HL-60 (cell line): ENCODE measurements at regions not wholly inside any gene's neighbourhood (a gene's known extent, or its start where the extent isn't known, plus 50 kb on each side); places are given as distances from the start of the nearest gene placed in this dataset.

Source experiments
- GABPA ChIP-seq: IDR thresholded peaks from 2 replicates; pipeline ENCODE4 v1.6.1; 2012; ENCODE audit warnings: low read depth
- POLR2AphosphoS5 ChIP-seq: IDR thresholded peaks from 2 replicates; pipeline ENCODE4 v1.6.1; 2012; ENCODE audit warnings: low read depth
- SPI1 ChIP-seq: IDR thresholded peaks from 2 replicates; pipeline ENCODE4 v1.6.1; 2012; ENCODE audit warnings: low read depth, mild to moderate bottlenecking, borderline replicate concordance
- TF ChIP-seq, protein P1 (sequence below): IDR thresholded peaks from one replicate; pipeline ENCODE4 v1.5.1; 2011; ENCODE audit warnings: low read length, control low read depth, inconsistent platforms; ENCODE audit not compliant: insufficient read depth
- TF ChIP-seq, protein P2 (sequence below): IDR thresholded peaks from 2 replicates; pipeline ENCODE4 v1.6.1; 2012; ENCODE audit warnings: low read depth; ENCODE audit not compliant: insufficient replicate concordance

DNA sequence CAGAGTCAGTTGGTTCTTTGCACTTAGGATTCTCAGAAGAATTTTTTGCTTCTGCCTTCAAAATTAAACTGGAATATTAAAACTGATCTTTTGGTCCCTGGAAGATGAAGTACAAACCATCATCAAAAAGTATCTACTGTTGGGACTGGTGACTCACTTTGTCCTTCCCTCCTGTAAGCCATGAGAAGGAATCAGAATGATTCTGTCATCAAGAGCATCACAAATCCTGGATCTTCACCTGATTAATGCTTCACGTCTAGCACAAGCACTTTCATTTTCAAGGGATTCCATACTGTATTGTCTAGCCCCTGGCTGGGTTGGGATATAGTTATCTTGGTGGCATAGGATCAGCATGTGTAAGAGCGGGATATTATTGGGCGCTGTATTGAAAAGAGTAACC is 69.3 kb upstream of the CYP1B1 start:
- TF ChIP-seq, protein P1, sequence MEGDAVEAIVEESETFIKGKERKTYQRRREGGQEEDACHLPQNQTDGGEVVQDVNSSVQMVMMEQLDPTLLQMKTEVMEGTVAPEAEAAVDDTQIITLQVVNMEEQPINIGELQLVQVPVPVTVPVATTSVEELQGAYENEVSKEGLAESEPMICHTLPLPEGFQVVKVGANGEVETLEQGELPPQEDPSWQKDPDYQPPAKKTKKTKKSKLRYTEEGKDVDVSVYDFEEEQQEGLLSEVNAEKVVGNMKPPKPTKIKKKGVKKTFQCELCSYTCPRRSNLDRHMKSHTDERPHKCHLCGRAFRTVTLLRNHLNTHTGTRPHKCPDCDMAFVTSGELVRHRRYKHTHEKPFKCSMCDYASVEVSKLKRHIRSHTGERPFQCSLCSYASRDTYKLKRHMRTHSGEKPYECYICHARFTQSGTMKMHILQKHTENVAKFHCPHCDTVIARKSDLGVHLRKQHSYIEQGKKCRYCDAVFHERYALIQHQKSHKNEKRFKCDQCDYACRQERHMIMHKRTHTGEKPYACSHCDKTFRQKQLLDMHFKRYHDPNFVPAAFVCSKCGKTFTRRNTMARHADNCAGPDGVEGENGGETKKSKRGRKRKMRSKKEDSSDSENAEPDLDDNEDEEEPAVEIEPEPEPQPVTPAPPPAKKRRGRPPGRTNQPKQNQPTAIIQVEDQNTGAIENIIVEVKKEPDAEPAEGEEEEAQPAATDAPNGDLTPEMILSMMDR: no peak
- no peak for TF ChIP-seq GABPA
- TF ChIP-seq POLR2AphosphoS5: no peak
- TF ChIP-seq, protein P2, sequence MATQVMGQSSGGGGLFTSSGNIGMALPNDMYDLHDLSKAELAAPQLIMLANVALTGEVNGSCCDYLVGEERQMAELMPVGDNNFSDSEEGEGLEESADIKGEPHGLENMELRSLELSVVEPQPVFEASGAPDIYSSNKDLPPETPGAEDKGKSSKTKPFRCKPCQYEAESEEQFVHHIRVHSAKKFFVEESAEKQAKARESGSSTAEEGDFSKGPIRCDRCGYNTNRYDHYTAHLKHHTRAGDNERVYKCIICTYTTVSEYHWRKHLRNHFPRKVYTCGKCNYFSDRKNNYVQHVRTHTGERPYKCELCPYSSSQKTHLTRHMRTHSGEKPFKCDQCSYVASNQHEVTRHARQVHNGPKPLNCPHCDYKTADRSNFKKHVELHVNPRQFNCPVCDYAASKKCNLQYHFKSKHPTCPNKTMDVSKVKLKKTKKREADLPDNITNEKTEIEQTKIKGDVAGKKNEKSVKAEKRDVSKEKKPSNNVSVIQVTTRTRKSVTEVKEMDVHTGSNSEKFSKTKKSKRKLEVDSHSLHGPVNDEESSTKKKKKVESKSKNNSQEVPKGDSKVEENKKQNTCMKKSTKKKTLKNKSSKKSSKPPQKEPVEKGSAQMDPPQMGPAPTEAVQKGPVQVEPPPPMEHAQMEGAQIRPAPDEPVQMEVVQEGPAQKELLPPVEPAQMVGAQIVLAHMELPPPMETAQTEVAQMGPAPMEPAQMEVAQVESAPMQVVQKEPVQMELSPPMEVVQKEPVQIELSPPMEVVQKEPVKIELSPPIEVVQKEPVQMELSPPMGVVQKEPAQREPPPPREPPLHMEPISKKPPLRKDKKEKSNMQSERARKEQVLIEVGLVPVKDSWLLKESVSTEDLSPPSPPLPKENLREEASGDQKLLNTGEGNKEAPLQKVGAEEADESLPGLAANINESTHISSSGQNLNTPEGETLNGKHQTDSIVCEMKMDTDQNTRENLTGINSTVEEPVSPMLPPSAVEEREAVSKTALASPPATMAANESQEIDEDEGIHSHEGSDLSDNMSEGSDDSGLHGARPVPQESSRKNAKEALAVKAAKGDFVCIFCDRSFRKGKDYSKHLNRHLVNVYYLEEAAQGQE: no peak
- TF ChIP-seq SPI1: no peak
